ENCODE measurements at regions not wholly inside any gene's neighbourhood (a gene's known extent, or its start where the extent isn't known, plus 50 kb on each side); places are given as distances from the start of the nearest gene placed in this dataset.

GRCh38 chr18:43622024-43622423 lies 344.7 kb upstream of the SYT4 start:
- H3K4me1 ChIP-seq (ENCODE audit: low read depth): no peaks in the 10 kb centered on the region
- H3K4me3 ChIP-seq: no peak overlapping the region
- no peak for TF ChIP-seq CTCF (IDR thresholded peaks at IDR 0.05)
- no peak for ATAC-seq
- no peak for DNase-seq
- no peaks in the 10 kb centered on the region for H3K9me3 ChIP-seq
- no peaks in the 10 kb centered on the region for H3K36me3 ChIP-seq (ENCODE audit: low read depth)
- intact Hi-C loops (cut with DNase I, micrococcal nuclease): no loop called here

DNA sequence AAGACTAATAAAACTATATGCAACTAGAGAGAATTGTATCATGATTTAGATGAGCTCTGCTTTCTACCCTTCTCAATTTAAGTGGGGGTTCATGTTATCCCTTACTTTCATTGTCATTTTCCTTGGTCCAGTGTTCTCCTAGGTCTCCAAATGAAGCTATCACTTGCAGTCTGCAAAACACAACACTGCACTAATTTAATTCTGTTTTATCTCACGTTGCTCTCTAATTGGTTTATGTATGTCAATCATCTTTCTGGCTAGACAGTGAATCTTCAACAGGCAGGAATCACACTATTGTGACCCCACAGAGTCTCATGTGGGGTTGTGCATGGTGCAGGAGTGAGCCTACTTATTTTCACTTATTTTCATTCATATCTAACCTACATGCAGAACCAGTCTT lies 348.3 kb upstream of the SYT4 start:
- Histone ChIP-seq H3K4me3 (no peak overlapping the region), H3K9me3 (no peaks in the 10 kb centered on the region), H3K4me1 (ENCODE audit: low read depth) (no peaks in the 10 kb centered on the region), H3K36me3 (ENCODE audit: low read depth) (no peaks in the 10 kb centered on the region)
- intact Hi-C loops (cut with DNase I, micrococcal nuclease): no loop called here
- DNase-seq (no peak), ATAC-seq (no peak)
- no peak for TF ChIP-seq CTCF (IDR thresholded peaks at IDR 0.05)

DNA sequence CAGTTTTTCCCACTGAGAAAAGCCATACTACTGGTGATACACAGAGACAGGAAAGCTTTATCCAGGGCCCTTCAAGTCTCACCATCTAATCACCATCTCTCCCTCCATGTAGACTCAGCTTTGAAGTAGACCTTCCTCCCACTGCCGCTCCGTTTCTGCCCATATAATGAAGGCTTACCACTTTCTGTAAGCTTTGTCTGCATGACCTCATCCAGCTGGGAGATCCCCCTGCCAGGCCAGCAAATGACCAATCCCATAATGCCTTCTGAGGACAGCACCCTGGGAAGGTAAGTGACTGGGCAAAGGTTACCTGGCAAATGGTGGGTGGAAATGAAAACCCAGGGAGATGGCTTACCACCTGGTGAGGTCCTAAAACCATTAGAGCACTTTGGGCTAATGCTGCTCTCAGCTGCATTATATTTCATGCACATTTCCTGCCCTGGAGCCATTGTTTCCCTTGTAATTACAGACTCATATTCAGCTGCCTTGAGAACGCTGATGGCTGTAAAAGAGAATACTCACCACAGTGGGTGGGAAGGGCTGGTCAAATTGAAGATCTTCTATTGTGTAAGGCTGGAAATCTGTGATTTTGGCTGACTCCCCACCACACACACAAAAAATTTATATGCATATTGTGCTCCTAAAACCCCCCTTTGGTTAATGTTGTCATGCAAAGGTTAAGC lies 350.7 kb upstream of the SYT4 start:
- intact Hi-C loops (cut with DNase I, micrococcal nuclease): no loop called here
- ATAC-seq: no peak
- H3K9me3 ChIP-seq: no peaks in the 10 kb centered on the region

GRCh38 chr18:43634994-43635393 lies 357.7 kb upstream of the SYT4 start:
- no peak for ATAC-seq
- Histone ChIP-seq H3K36me3 (ENCODE audit: low read depth) (no peaks in the 10 kb centered on the region), H3K9me3 (no peaks in the 10 kb centered on the region), H3K4me3 (no peak overlapping the region), H3K4me1 (ENCODE audit: low read depth) (no peaks in the 10 kb centered on the region)
- no peak for DNase-seq
- intact Hi-C loops (cut with DNase I, micrococcal nuclease): no loop called here
- TF ChIP-seq CTCF (IDR thresholded peaks at IDR 0.05): no peak

More for the DNA sequence above, 350.7 kb upstream of the SYT4 start:
- DNase-seq: no peak
- Histone ChIP-seq H3K4me1 (ENCODE audit: low read depth) (no peaks in the 10 kb centered on the region), H3K36me3 (ENCODE audit: low read depth) (no peaks in the 10 kb centered on the region), H3K4me3 (no peak overlapping the region)
- no peak for TF ChIP-seq CTCF (IDR thresholded peaks at IDR 0.05)

GRCh38 chr18:43635397-43635796 lies 358.1 kb upstream of the SYT4 start:
- H3K9me3 ChIP-seq: no peaks in the 10 kb centered on the region
- ATAC-seq: no peak
- intact Hi-C loops (cut with DNase I, micrococcal nuclease): no loop called here
- no peak for DNase-seq
- no peak overlapping the region for H3K4me3 ChIP-seq
- H3K4me1 ChIP-seq (ENCODE audit: low read depth): no peaks in the 10 kb centered on the region
- H3K36me3 ChIP-seq (ENCODE audit: low read depth): no peaks in the 10 kb centered on the region
- no peak for TF ChIP-seq CTCF (IDR thresholded peaks at IDR 0.05)
